ENCODE measurements at regions not wholly inside any gene's neighbourhood (a gene's known extent, or its start where the extent isn't known, plus 50 kb on each side); places are given as distances from the start of the nearest gene placed in this dataset.

DNA sequence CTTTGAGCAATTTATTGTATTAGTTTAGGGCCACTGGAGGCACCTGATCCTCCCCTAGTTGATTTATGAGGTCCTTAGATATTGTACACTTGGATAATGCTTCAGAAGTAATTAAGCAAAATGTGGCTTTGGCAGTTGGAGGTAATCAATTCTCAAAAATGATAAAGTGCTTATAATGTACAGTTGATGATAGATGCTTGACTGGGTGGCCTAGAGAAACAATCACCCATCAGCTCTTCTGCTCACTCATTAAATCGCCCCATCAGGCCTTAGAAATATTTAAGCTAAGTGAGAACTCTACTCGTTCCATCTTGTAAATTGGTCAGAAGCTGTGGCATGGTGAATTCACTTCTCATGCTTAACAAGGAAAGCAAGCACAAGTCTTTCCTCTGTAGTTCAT lies 349.9 kb downstream of the SAMD5 start:
- Mint-ChIP-seq H3K27me3 (ENCODE audit: low read depth) (peaks cover 8% of the 10 kb centered on the region), H3K4me1 (peaks cover 42% of the 10 kb centered on the region), H3K36me3 (ENCODE audit: low read depth) (no peaks in the 10 kb centered on the region), H3K4me3 (no peak overlapping the region), H3K9me3 (no peaks in the 10 kb centered on the region), H3K27ac (no peak overlapping the region)
- no peak for TF ChIP-seq CTCF (IDR thresholded peaks at IDR 0.05; ENCODE audit: unreplicated experiment in 3 of 3)

DNA sequence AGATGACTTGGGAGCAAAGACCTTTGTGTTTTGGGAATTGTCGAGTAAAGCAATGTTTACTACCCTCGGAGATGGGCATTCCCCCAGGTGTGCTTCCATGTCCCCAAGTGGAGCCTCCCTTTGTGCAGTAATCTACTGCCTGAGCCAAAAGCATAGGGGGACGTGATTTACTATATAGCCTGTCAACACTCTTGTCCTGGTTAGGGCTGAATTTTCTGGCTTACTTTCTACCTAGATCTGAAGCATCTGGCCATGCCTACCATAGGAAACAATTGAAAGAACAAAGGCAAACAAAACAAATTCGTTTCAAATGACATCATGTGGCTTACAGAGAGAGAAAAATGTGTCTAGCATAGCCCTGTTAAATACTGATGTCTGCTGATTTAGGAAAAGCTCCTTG lies 350.6 kb downstream of the SAMD5 start:
- no peaks in the 10 kb centered on the region for H3K36me3 Mint-ChIP-seq (ENCODE audit: low read depth)
- peaks cover 8% of the 10 kb centered on the region for H3K27me3 Mint-ChIP-seq (ENCODE audit: low read depth)
- peaks cover 44% of the 10 kb centered on the region for H3K4me1 Mint-ChIP-seq
- no peak for TF ChIP-seq CTCF (IDR thresholded peaks at IDR 0.05; ENCODE audit: unreplicated experiment in 3 of 3)
- H3K4me3 Mint-ChIP-seq, result no peak overlapping the region
- H3K27ac Mint-ChIP-seq, result peak overlapping the region in 1 of 3 experiments; percentile 60
- H3K9me3 Mint-ChIP-seq, result no peaks in the 10 kb centered on the region

DNA sequence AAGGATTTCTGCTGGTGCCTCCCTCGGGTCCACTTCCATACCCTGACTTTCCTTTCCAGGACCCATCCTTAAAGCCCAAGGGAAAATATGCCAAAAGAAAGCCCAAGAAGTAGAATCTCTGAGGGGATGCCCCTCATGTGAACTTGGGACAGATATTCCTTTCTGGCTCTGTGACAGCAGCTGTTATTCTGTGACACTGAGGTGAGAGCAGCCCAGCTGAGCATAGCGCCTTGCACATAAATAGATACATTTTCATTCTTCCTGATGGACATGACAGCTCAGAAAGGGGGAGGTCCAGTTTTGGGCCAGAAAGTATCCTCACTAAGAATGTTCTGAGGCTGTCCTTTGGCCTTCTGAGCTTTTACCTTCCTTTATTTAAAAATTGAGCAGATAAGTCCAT lies 353.2 kb downstream of the SAMD5 start:
- Mint-ChIP-seq H3K27me3 (ENCODE audit: low read depth) (peaks cover 13% of the 10 kb centered on the region), H3K4me3 (no peak overlapping the region), H3K36me3 (ENCODE audit: low read depth) (no peaks in the 10 kb centered on the region), H3K4me1 (peaks cover 59% of the 10 kb centered on the region), H3K9me3 (no peaks in the 10 kb centered on the region), H3K27ac (peak overlapping the region in 2 of 3 experiments; percentile 15 to 27)
- TF ChIP-seq CTCF (IDR thresholded peaks at IDR 0.05; ENCODE audit: unreplicated experiment in 3 of 3), result no peak

DNA sequence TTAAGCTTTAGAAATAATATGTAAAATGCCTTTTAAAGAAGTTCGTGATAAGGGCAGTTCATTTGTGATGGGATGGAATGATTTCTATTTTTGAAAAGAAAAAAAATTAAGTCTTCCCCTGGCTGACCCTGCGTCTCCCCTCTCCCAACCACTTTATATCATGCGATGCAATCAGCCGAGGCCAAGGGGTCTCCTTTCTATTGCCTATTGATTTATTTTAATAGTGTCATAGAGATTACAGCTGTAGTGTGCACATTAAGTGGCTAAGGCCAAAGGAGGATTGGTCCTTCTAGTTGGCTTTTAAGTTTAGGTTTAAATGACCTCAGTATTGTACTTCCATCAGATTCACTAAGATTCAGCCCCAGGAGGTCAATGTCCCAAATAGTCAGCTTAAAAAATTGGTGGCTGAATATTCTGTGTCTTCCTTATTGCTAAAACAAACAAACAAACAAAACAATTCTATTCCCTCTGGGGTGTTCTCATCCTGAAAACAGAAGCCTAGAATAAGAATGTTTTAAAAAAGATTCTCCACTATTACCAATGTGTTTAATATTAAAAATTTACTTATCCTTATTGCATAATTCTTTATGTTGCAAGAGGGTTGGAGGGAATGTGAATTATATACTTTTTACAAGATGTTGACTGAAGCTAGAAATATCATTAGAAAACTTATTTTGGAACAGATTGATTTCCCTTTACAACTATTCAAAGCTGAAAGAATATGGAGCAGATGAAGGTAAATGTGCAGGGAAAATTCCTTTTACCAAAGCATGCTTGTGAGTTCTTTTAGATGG lies 359.1 kb downstream of the SAMD5 start:
- Mint-ChIP-seq H3K4me3 (no peak overlapping the region), H3K4me1 (peaks cover 67% of the 10 kb centered on the region), H3K27ac (peak overlapping the region; percentile 16 to 84 (median 79)), H3K36me3 (ENCODE audit: low read depth) (no peaks in the 10 kb centered on the region), H3K27me3 (ENCODE audit: low read depth) (peaks cover 5% of the 10 kb centered on the region), H3K9me3 (no peaks in the 10 kb centered on the region)
- no peak for TF ChIP-seq CTCF (IDR thresholded peaks at IDR 0.05; ENCODE audit: unreplicated experiment in 3 of 3)

GRCh38 chr6:147868427-147869190 lies 360.1 kb downstream of the SAMD5 start:
- no peak for TF ChIP-seq CTCF (IDR thresholded peaks at IDR 0.05; ENCODE audit: unreplicated experiment in 3 of 3)
- no peaks in the 10 kb centered on the region for H3K9me3 Mint-ChIP-seq
- H3K4me1 Mint-ChIP-seq, result peaks cover 58% of the 10 kb centered on the region
- no peaks in the 10 kb centered on the region for H3K36me3 Mint-ChIP-seq (ENCODE audit: low read depth)
- peak overlapping the region; percentile 49 to 84 (median 79) for H3K27ac Mint-ChIP-seq
- peaks cover 5% of the 10 kb centered on the region for H3K27me3 Mint-ChIP-seq (ENCODE audit: low read depth)
- peak overlapping the region in 1 of 3 experiments; percentile 21 for H3K4me3 Mint-ChIP-seq
